ENCODE measurements at regions not wholly inside any gene's neighbourhood (a gene's known extent, or its start where the extent isn't known, plus 50 kb on each side); places are given as distances from the start of the nearest gene placed in this dataset.

DNA sequence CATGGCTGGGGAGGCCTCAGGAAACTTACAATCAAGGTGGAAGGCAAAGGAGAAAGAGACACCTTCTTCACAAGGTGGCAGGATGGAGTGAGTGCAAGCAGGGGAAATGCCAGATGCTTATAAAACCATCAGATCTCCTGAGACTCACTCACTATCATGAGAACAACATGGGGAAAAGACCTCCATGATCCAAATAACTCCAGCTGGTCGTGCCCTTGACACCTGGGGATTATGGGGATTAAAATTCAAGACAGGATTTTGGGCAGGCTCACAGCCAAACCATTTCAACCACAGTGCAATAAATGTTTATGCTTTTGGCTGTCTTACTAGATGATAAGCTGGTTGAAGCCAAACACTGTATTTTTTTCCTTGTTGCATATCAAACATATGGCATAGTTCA lies 1112.4 kb downstream of the STIM2 start:
- DNase-seq (ENCODE audit: low read depth in 1 of 2, low spot score in 1 of 2): no peak
- no peak for FAIRE-seq
- ATAC-seq: no peak
- 0% methylated on average over 1 of the region's 1 CpG for WGBS (ENCODE audit: missing lambda C conversion rate)
- H3K4me2 ChIP-seq: no peak overlapping the region
- no peak overlapping the region for H3K27ac ChIP-seq
- TF ChIP-seq SREBF2 (IDR thresholded peaks at IDR 0.05): no peak
- no peak for TF ChIP-seq POLR2A (IDR thresholded peaks at IDR 0.05; ENCODE audit: low read length)
- TF ChIP-seq FOSB (CRISPR knock-in tag; IDR thresholded peaks at IDR 0.05): no peak
- no peak for TF ChIP-seq MAFK (IDR thresholded peaks at IDR 0.05; ENCODE audit: partially characterized antibody)
- no peak for TF ChIP-seq HDAC2 (IDR thresholded peaks at IDR 0.05)
- TF ChIP-seq TFCP2L1 (CRISPR knock-in tag; IDR thresholded peaks at IDR 0.05): no peak
- TF ChIP-seq SMC3 (IDR thresholded peaks at IDR 0.05): no peak
- no peak for TF ChIP-seq JUNB (IDR thresholded peaks at IDR 0.05)
- TF ChIP-seq ZFP36 (IDR thresholded peaks at IDR 0.05; ENCODE audit: borderline replicate concordance, partially characterized antibody): no peak
- TF ChIP-seq RNF2 (IDR thresholded peaks at IDR 0.05; ENCODE audit: borderline replicate concordance, low read depth): no peak
- TF ChIP-seq MAZ (IDR thresholded peaks at IDR 0.05; ENCODE audit: borderline replicate concordance, low read depth, low read length): no peak
- TF ChIP-seq, protein P1, sequence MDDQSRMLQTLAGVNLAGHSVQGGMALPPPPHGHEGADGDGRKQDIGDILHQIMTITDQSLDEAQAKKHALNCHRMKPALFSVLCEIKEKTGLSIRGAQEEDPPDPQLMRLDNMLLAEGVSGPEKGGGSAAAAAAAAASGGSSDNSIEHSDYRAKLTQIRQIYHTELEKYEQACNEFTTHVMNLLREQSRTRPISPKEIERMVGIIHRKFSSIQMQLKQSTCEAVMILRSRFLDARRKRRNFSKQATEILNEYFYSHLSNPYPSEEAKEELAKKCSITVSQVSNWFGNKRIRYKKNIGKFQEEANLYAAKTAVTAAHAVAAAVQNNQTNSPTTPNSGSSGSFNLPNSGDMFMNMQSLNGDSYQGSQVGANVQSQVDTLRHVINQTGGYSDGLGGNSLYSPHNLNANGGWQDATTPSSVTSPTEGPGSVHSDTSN (IDR thresholded peaks at IDR 0.05): no peak
- TF ChIP-seq KDM5A (IDR thresholded peaks at IDR 0.05): no peak
- ChIA-PET CTCF (no interaction called here), POLR2A (no interaction called here)
- H3K4me1 ChIP-seq: no peaks in the 10 kb centered on the region
- no peak overlapping the region for H3K4me3 ChIP-seq
- H3K9me3 ChIP-seq: no peaks in the 10 kb centered on the region

DNA sequence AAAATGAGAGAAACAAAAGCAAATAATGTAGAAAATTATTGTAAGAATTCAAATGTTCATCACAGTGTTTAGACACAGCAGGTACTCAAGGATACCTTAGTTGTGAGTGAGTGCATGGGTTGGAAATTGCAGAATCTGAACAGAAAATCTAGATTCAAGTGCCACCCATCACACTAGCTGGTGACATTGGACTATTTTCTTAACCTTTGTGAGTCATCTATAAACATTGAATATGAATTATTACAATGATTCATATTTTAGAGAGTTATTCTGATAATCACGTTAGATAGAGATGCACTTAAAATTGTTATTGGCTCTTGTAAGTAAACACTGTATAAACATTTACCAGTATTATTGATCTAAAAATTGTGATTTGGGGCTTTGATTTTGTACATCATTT lies 1113.1 kb downstream of the STIM2 start:
- DNase-seq (ENCODE audit: low read depth in 1 of 2, low spot score in 1 of 2) (no peak), FAIRE-seq (no peak), ATAC-seq (no peak)
- ChIA-PET CTCF (no interaction called here), POLR2A (no interaction called here)
- no peaks in the 10 kb centered on the region for H3K4me1 ChIP-seq
- no peak overlapping the region for H3K27ac ChIP-seq
- no peak overlapping the region for H3K4me2 ChIP-seq
- H3K4me3 ChIP-seq: no peak overlapping the region
- TF ChIP-seq CHD4 (IDR thresholded peaks at IDR 0.05; ENCODE audit: borderline replicate concordance): no peak
- no peak for TF ChIP-seq NR3C1 (IDR thresholded peaks at IDR 0.05)
- no peak for TF ChIP-seq HOXB13 (CRISPR knock-in tag; IDR thresholded peaks at IDR 0.05; ENCODE audit: low read depth)
- TF ChIP-seq RNF2 (IDR thresholded peaks at IDR 0.05; ENCODE audit: borderline replicate concordance, low read depth): no peak
- TF ChIP-seq KDM5A (IDR thresholded peaks at IDR 0.05): no peak
- TF ChIP-seq CBX8 (IDR thresholded peaks at IDR 0.05): no peak
- TF ChIP-seq FOXS1 (CRISPR knock-in tag; IDR thresholded peaks at IDR 0.05): no peak
- TF ChIP-seq GATA3 (IDR thresholded peaks at IDR 0.05; ENCODE audit: borderline replicate concordance): no peak
- TF ChIP-seq, protein P2, sequence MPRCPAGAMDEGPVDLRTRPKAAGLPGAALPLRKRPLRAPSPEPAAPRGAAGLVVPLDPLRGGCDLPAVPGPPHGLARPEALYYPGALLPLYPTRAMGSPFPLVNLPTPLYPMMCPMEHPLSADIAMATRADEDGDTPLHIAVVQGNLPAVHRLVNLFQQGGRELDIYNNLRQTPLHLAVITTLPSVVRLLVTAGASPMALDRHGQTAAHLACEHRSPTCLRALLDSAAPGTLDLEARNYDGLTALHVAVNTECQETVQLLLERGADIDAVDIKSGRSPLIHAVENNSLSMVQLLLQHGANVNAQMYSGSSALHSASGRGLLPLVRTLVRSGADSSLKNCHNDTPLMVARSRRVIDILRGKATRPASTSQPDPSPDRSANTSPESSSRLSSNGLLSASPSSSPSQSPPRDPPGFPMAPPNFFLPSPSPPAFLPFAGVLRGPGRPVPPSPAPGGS (IDR thresholded peaks at IDR 0.05): no peak
- TF ChIP-seq ZNF302 (CRISPR knock-in tag; IDR thresholded peaks at IDR 0.05): no peak
- TF ChIP-seq TFCP2L1 (CRISPR knock-in tag; IDR thresholded peaks at IDR 0.05): no peak
- no peak for TF ChIP-seq CBX2 (IDR thresholded peaks at IDR 0.05; ENCODE audit: borderline replicate concordance, low read depth)
- no peak for TF ChIP-seq BHLHE40 (IDR thresholded peaks at IDR 0.05; ENCODE audit: low read depth, low read length)
- TF ChIP-seq HOXB5 (CRISPR knock-in tag; IDR thresholded peaks at IDR 0.05): no peak
- no peak for TF ChIP-seq EHF (CRISPR knock-in tag; IDR thresholded peaks at IDR 0.05)
- no peak for TF ChIP-seq RAD21 (conservative IDR thresholded peaks at IDR 0.05 in 1 of 2, IDR thresholded peaks at IDR 0.05 in 1 of 2)
- TF ChIP-seq PHF8 (IDR thresholded peaks at IDR 0.05; ENCODE audit: borderline replicate concordance, low read depth): no peak
- TF ChIP-seq, protein P3, sequence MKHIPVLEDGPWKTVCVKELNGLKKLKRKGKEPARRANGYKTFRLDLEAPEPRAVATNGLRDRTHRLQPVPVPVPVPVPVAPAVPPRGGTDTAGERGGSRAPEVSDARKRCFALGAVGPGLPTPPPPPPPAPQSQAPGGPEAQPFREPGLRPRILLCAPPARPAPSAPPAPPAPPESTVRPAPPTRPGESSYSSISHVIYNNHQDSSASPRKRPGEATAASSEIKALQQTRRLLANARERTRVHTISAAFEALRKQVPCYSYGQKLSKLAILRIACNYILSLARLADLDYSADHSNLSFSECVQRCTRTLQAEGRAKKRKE (CRISPR knock-in tag; IDR thresholded peaks at IDR 0.05; ENCODE audit: low read depth): no peak
- no peaks in the 10 kb centered on the region for H3K9me3 ChIP-seq
- 7% methylated on average over 1 of the region's 1 CpG for WGBS (ENCODE audit: missing lambda C conversion rate)
